OCI-LY7 (cell line): ENCODE measurements at regions not wholly inside any gene's neighbourhood (a gene's known extent, or its start where the extent isn't known, plus 50 kb on each side); places are given as distances from the start of the nearest gene placed in this dataset.

Source experiments
- BruUV-seq: library from RNA; stranded (reverse); fragments of 400-500 nt; replicated peaks from 2 replicates; lab custom pipeline; 2021; lab: Mats Ljungman, UMichigan
- CTCF ChIA-PET: fragments of 300-600 bp; sonication (Branson Sonifier 250); formaldehyde crosslinking; loops from one replicate; lab custom pipeline; 2022; ENCODE audit warnings: antibody characterized with exemption; ENCODE audit not compliant: unreplicated experiment; lab: Charles Lee
- POLR2A ChIA-PET: fragments of 300-600 bp; sonication (Branson Sonifier 250); formaldehyde crosslinking; loops from one replicate; lab custom pipeline; 2022; ENCODE audit warnings: antibody characterized with exemption; lab: Charles Lee
- DNase-seq: peaks from one replicate; pipeline ENCODE4 v3.0.0-alpha.2; 2015; ENCODE audit warnings: low spot score
- H2AFZ ChIP-seq: fragments of 200-600 bp; sonication (generic), shearing (Covaris generic); 2 replicates; pipeline ENCODE4 v1.6.1; 2014; ENCODE audit warnings: mild to moderate bottlenecking, antibody characterized with exemption, low read length, moderate library complexity
- H3K27ac ChIP-seq: fragments of 200-600 bp; sonication (generic); 2 replicates; pipeline ENCODE4 v1.5.1; 2014; ENCODE audit warnings: mixed run types, low read depth, mild to moderate bottlenecking, moderate library complexity, low read length, inconsistent platforms; ENCODE audit not compliant: poor library complexity, severe bottlenecking
- H3K36me3 ChIP-seq: fragments of 200-600 bp; sonication (generic); 2 replicates; pipeline ENCODE4 v1.6.1; 2014; ENCODE audit warnings: mild to moderate bottlenecking, antibody characterized with exemption, low read length, moderate library complexity, mixed read lengths; ENCODE audit not compliant: insufficient read depth
- H3K4me1 ChIP-seq: fragments of 200-600 bp; sonication (generic); 2 replicates; pipeline ENCODE4 v1.5.1; 2014; ENCODE audit warnings: mild to moderate bottlenecking, low read length; ENCODE audit not compliant: insufficient read depth, poor library complexity, severe bottlenecking
- H3K4me2 ChIP-seq: fragments of 200-600 bp; sonication (generic); 2 replicates; pipeline ENCODE4 v1.6.1; 2014; ENCODE audit warnings: mild to moderate bottlenecking, low read length
- H3K4me3 ChIP-seq: fragments of 200-600 bp; sonication (generic); 2 replicates; pipeline ENCODE4 v1.5.1; 2014; ENCODE audit warnings: mild to moderate bottlenecking, low read depth, low read length; ENCODE audit not compliant: poor library complexity, severe bottlenecking
- H3K79me2 ChIP-seq: fragments of 200-600 bp; sonication (generic); 2 replicates; pipeline ENCODE4 v1.6.1; 2016; ENCODE audit warnings: low read depth, mild to moderate bottlenecking, low read length, moderate library complexity, mixed read lengths; ENCODE audit not compliant: insufficient read depth
- H3K9me2 ChIP-seq: fragments of 200-600 bp; sonication (generic); 2 replicates; pipeline ENCODE4 v1.6.1; 2016; ENCODE audit warnings: mild to moderate bottlenecking, low read length, mixed read lengths; ENCODE audit not compliant: insufficient read depth
- H3K9me3 ChIP-seq: fragments of 200-600 bp; sonication (generic); 2 replicates; pipeline ENCODE4 v1.6.1; 2014; ENCODE audit warnings: mild to moderate bottlenecking, mixed run types, low read length, mixed read lengths
- H4K20me1 ChIP-seq: fragments of 200-600 bp; sonication (generic); 2 replicates; pipeline ENCODE4 v1.6.1; 2014; ENCODE audit warnings: mild to moderate bottlenecking, antibody characterized with exemption, low read length, moderate library complexity, mixed read lengths; ENCODE audit not compliant: insufficient read depth
- EZH2phosphoT487 ChIP-seq: fragments of 200-600 bp; sonication (generic); IDR thresholded peaks from 2 replicates; pipeline ENCODE4 v1.6.1; 2018; ENCODE audit warnings: low read depth, borderline replicate concordance, mild to moderate bottlenecking, mixed run types, antibody characterized with exemption, low read length, moderate library complexity, mixed read lengths
- intact Hi-C: fragments of 100-400 bp; cut with micrococcal nuclease; formaldehyde crosslinking; loops from one replicate; pipeline ENCODE4 v1.10.0; 2022; ENCODE audit not compliant: unreplicated experiment
- TF ChIP-seq, protein P1 (sequence below): fragments of 200-600 bp; sonication (generic); conservative IDR thresholded peaks from 2 replicates; pipeline ENCODE4 v1.5.1; 2014; ENCODE audit warnings: mild to moderate bottlenecking, antibody characterized with exemption, low read length, moderate library complexity, mixed read lengths

DNA sequence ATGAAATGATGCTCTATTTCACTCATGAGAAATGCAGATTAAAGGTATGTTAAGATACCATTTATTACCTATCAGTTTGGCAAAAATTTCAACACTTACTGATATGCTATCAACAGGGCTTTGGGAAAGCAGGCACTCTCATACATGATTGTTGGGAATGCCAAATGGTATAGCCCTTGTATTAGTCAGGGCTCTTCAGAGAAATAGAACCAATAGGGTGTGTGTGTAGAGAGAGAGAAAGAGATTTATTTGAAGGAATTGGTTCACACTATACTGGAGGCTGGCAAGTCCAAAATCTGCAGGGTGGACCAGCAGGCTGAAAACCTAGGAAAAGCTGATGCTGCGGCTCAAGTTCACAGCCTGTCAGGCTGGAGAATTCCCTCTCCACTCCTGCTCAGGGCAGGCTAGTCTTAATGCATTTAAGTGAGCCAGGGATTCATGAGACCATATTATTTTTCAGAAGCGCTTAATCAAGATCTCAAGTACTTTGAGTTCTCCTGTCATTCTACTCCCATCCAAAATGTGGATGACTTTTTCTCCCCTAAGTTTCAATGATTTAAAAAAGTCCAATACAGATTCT lies 72.4 kb downstream of the NHLRC3 start:
- TF ChIP-seq EZH2phosphoT487: no peak
- TF ChIP-seq, protein P1, sequence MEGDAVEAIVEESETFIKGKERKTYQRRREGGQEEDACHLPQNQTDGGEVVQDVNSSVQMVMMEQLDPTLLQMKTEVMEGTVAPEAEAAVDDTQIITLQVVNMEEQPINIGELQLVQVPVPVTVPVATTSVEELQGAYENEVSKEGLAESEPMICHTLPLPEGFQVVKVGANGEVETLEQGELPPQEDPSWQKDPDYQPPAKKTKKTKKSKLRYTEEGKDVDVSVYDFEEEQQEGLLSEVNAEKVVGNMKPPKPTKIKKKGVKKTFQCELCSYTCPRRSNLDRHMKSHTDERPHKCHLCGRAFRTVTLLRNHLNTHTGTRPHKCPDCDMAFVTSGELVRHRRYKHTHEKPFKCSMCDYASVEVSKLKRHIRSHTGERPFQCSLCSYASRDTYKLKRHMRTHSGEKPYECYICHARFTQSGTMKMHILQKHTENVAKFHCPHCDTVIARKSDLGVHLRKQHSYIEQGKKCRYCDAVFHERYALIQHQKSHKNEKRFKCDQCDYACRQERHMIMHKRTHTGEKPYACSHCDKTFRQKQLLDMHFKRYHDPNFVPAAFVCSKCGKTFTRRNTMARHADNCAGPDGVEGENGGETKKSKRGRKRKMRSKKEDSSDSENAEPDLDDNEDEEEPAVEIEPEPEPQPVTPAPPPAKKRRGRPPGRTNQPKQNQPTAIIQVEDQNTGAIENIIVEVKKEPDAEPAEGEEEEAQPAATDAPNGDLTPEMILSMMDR: no peak
- Histone ChIP-seq H4K20me1 (no peaks in the 10 kb centered on the region), H3K36me3 (no peaks in the 10 kb centered on the region), H3K9me3 (no peaks in the 10 kb centered on the region), H3K9me2 (no peaks in the 10 kb centered on the region), H3K4me3 (no peak overlapping the region), H3K79me2 (no peaks in the 10 kb centered on the region), H3K27ac (no peak overlapping the region), H2AFZ (no peak overlapping the region), H3K4me1 (no peaks in the 10 kb centered on the region), H3K4me2 (no peak overlapping the region)
- intact Hi-C loops: no loop called here
- POLR2A ChIA-PET: no interaction called here
- no TSS peak for BruUV-seq
- DNase-seq: no peak
- CTCF ChIA-PET: no interaction called here

DNA sequence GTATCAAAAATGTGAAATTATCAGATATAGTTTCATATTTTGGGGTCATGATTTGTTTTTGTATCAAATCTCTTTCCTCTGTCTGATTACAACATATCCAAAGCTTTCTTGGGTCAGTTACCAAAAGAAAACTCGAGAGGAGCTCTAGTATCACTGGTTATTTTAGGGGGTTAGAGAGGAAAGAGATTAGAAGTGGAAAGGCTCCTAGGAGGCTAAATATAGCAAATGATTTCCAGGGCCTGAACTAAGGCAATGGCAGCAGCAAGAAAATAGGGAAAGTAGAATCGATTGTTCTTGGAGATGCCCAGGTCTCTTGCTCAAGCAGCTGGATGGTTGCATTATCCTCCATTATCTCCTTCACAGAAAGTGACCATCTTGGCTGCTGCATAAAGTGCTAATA lies 72.9 kb downstream of the NHLRC3 start:
- H3K9me2 ChIP-seq: no peaks in the 10 kb centered on the region
- no peak overlapping the region for H2AFZ ChIP-seq
- TF ChIP-seq EZH2phosphoT487: no peak
- TF ChIP-seq, protein P1: no peak
- no peak overlapping the region for H3K4me3 ChIP-seq
- DNase-seq: no peak
- no peak overlapping the region for H3K27ac ChIP-seq
- no TSS peak for BruUV-seq
- no peaks in the 10 kb centered on the region for H3K4me1 ChIP-seq
- ChIA-PET POLR2A (no interaction called here), CTCF (no interaction called here)
- no peak overlapping the region for H3K4me2 ChIP-seq
- no peaks in the 10 kb centered on the region for H3K79me2 ChIP-seq
- H4K20me1 ChIP-seq: no peaks in the 10 kb centered on the region
- intact Hi-C loops: no loop called here
- no peaks in the 10 kb centered on the region for H3K36me3 ChIP-seq
- H3K9me3 ChIP-seq: no peaks in the 10 kb centered on the region

DNA sequence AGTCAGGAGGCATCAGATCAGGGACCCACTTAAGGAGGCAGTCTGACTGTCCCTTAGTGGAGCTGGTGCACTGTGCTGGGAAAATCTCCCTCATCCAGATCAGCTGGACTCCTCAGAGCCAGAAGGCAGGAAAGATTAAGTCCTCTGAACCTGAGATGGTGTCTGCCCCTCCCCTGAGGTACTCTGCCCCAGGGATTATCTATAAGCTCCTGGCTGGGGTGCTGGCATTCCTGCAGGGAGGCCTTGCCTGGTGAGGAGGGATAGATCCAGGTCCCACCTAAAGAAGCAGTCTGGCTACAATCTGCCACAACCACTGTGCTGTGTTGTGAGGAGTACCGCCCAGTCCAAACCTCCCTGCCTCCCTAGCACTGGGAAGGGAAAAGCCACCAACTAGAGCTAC lies 81.2 kb downstream of the NHLRC3 start:
- Histone ChIP-seq H3K4me3 (no peak overlapping the region), H3K4me1 (no peaks in the 10 kb centered on the region), H2AFZ (no peak overlapping the region), H3K9me3 (no peaks in the 10 kb centered on the region), H3K4me2 (no peak overlapping the region), H3K9me2 (no peaks in the 10 kb centered on the region), H4K20me1 (no peaks in the 10 kb centered on the region), H3K27ac (no peak overlapping the region), H3K79me2 (no peaks in the 10 kb centered on the region), H3K36me3 (no peaks in the 10 kb centered on the region)
- DNase-seq: no peak
- ChIA-PET CTCF (no interaction called here), POLR2A (interaction anchor here (0.9 kb wide), 1 partner anchor 397 kb away, joined by 3 read pairs; no protein-coding TSS in a partner anchor)
- TF ChIP-seq, protein P1: no peak
- TF ChIP-seq EZH2phosphoT487: no peak
- no TSS peak for BruUV-seq
- intact Hi-C loops: no loop called here
